Suprapubic skin (tissue), 4 donors: ENCODE measurements at regions not wholly inside any gene's neighbourhood (a gene's known extent, or its start where the extent isn't known, plus 50 kb on each side); places are given as distances from the start of the nearest gene placed in this dataset.

Experiments
- CTCF ChIP-seq, 2 donors: fragments of 200-600 bp in 1 of 2; fragments of 450-650 bp in 1 of 2; sonication (generic) in 1 of 2; IDR thresholded peaks; one replicate each; pipeline ENCODE4 v1.5.1; 2016 to 2019; ENCODE audit warnings: antibody characterized with exemption in 2 of 2, mild to moderate bottlenecking in 1 of 2, moderate library complexity in 1 of 2
- POLR2A ChIP-seq, 2 donors: fragments of 450-650 bp; IDR thresholded peaks; one replicate each; pipeline ENCODE4 v1.6.1; 2017; ENCODE audit warnings: antibody characterized with exemption in 2 of 2, mild to moderate bottlenecking in 2 of 2, moderate library complexity in 2 of 2
- POLR2AphosphoS5 ChIP-seq, 3 donors: sonication (generic); formaldehyde crosslinking; IDR thresholded peaks; one replicate each; pipeline ENCODE4 v1.6.1; 2017; ENCODE audit warnings: antibody characterized with exemption in 3 of 3

- TF ChIP-seq CTCF (IDR thresholded peaks at IDR 0.05): no peak
- TF ChIP-seq POLR2A (IDR thresholded peaks at IDR 0.05): no peak
- no peak for TF ChIP-seq POLR2AphosphoS5 (IDR thresholded peaks at IDR 0.05)
Observed at GRCh38 chr2:21369787-21370186, 246.0 kb downstream of the TDRD15 start.
